GM10266 (cell line): ENCODE measurements at regions not wholly inside any gene's neighbourhood (a gene's known extent, or its start where the extent isn't known, plus 50 kb on each side); places are given as distances from the start of the nearest gene placed in this dataset.

Source experiments
- DNase-seq: peaks from one replicate; pipeline ENCODE4 v3.0.0; 2012; ENCODE audit errors: extremely low spot score
- TF ChIP-seq, protein P1 (sequence below): IDR thresholded peaks from 2 replicates; pipeline ENCODE4 v1.5.1; 2012; ENCODE audit warnings: mild to moderate bottlenecking, low read depth; ENCODE audit not compliant: control insufficient read depth, insufficient read depth; ENCODE audit errors: missing control alignments

DNA sequence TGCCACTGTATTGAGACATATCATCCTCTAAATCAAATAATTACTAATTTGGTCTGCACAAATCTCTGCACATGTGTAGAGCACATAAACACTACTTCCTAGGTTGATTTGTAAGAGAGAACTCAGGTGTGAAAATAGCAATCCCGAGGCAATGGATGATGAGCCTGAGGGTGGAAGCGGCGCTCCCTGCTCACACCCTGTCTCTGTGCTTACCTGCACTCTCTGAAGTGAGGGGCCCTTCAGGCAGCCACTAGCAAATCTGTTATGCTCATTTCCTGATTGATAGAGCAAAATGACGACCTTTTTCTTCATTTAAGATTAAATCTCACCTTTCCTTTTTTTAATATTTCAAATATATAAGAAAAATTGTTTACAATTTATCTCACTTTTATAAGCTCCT is 1995.7 kb upstream of the AGA start:
- DNase-seq = no peak
- TF ChIP-seq, protein P1, sequence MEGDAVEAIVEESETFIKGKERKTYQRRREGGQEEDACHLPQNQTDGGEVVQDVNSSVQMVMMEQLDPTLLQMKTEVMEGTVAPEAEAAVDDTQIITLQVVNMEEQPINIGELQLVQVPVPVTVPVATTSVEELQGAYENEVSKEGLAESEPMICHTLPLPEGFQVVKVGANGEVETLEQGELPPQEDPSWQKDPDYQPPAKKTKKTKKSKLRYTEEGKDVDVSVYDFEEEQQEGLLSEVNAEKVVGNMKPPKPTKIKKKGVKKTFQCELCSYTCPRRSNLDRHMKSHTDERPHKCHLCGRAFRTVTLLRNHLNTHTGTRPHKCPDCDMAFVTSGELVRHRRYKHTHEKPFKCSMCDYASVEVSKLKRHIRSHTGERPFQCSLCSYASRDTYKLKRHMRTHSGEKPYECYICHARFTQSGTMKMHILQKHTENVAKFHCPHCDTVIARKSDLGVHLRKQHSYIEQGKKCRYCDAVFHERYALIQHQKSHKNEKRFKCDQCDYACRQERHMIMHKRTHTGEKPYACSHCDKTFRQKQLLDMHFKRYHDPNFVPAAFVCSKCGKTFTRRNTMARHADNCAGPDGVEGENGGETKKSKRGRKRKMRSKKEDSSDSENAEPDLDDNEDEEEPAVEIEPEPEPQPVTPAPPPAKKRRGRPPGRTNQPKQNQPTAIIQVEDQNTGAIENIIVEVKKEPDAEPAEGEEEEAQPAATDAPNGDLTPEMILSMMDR = no peak

DNA sequence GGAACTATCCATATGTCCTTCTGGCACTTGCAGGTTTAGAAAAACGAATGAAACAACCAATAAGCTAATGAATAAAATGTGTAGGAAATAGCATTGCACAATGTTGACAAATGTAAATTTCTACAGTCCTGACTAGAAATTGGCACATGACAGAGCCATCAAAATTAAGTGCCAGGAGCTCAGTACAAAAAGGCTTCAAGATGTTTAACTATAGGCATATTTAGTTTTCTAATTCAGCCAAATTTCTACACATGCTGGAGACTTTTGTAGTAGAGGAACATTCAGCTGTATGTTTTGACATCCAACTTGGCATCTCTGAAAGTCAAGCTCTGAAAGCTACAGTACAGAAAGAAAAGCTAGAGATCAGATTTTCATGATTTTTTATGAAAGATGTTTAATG is 1999.4 kb upstream of the AGA start:
- TF ChIP-seq, protein P1 = no peak

DNA sequence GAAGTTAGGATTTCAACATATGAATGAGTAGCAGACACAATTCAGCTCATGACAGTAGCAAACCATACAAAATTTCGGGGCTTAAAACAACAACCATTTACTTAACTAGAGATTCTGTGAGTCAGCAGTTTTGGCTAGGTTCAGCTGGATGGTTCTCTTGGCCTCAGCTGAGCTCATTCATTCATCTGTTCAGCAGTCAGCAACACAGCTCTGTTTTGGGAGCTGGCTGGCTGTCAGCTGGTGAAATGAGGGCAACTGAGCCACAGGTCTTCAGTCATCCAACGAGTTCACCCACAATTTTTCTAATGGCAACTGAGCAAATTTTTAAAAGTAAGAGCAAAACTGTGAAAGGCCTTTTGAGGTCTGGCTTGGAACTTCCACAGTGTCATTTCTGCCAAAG is 2005.1 kb upstream of the AGA start:
- TF ChIP-seq, protein P1 = no peak
- no peak for DNase-seq

More for the DNA sequence above, 1999.4 kb upstream of the AGA start:
- DNase-seq = no peak

DNA sequence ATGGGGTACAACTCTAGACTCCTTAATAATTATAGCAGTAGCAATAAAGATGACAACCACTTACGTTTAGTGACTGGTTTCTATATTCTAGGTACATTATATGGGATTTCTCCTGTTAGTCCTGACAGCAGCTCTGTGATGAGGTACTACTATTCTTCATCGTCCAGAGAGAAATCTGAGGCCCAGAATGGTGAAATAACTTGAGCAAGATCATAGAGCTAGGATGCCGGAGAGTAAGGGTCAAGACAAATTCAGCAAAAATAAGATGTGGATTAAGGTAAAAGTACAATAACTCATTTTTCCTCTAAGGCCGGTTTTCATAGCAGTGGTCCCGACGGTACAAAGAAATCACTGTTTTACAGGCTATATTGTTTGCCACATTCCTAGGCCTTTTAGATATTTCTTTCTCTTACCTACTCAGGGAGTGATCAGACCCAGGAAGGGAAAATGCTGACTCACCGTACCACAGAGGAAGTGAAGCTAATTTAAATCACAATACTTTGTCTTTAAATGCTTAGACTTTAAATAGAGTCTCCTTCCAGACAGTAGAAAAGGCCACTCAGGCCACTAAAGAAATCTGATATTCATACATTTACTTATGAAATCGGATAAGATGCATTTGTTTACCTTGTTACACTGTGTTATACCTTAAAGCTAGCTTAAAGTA is 2023.0 kb upstream of the AGA start:
- DNase-seq = no peak
- TF ChIP-seq, protein P1 = no peak

DNA sequence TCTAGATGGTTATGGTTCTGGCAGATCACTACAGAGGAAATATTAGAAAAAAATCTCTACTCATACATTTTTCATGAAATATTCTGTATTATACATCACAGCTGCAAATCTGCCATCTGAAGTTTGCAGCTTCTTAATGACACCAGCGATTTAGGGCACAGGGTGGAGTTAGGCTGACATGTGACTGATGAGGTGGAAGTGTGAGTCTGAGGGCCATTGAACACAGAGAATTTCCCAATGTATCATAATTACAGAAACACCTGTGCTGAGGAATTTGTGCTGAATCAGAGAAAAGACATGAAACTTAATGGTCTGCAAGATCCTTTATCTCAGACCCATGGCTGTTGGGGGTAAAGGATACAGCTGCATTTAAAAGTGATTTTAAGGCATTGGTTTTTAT is 2025.6 kb upstream of the AGA start:
- TF ChIP-seq, protein P1 = no peak
- DNase-seq = no peak

DNA sequence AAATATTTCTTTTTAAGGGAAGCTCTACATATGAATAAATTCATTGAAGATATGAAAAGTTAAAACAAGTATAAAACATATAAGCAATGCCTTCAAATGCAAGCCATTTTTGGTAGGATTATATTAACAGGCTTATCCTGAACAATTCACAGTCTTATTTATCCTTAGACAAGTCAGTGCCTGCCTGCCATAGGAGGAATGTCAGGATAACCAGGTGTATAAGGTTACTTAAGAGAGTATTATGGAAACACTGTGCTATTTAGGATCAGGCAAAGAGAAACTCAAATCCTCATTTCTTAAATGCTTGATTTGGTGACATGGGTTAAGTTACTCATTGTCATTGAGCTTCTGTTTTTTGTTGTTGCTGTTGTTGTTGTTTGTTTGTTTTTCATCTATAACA is 2029.9 kb upstream of the AGA start:
- DNase-seq = no peak
- TF ChIP-seq, protein P1 = no peak

DNA sequence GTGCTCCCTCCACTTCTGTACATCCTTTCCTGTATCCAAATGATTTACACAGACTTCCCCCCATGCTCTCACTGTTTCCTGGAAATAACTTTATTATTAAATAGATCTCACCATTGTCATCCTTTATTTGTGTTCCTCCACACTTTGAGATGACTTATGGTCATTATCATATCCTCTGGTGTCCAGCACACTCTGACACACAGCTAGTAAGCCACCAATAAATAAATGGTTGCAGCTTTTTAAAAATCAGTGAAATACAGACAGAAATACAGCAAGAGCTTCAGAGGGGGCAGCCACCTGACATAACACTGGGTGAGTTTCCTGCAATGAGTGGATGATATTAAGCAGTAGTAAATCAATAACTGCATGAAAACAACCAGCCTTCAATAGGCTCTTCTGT is 2036.4 kb upstream of the AGA start:
- TF ChIP-seq, protein P1 = no peak

More for the DNA sequence above, 2036.4 kb upstream of the AGA start:
- no peak for DNase-seq
